ENCODE measurements at regions not wholly inside any gene's neighbourhood (a gene's known extent, or its start where the extent isn't known, plus 50 kb on each side); places are given as distances from the start of the nearest gene placed in this dataset.
"Not testable (repeated sequence)": the region's sequence is repeated elsewhere in the genome, so short reads cannot be mapped to it uniquely, and the experiment has no call there.

- DNase-seq: no peak
These were observed 166.9 kb upstream of the GRK3 start for GRCh38 chr22:25397616-25398015.

- DNase-seq: not testable (repeated sequence)
These were observed 165.8 kb upstream of the GRK3 start for GRCh38 chr22:25398591-25399062.

GRCh38 chr22:25399649-25400151, 164.8 kb upstream of the GRK3 start:
- no peak for DNase-seq

GRCh38 chr22:25402160-25402500, 162.3 kb upstream of the GRK3 start:
- no peak for DNase-seq

GRCh38 chr22:25402501-25403283, 161.8 kb upstream of the GRK3 start:
- no peak for DNase-seq

- DNase-seq: no peak
These were observed 161.1 kb upstream of the GRK3 start for GRCh38 chr22:25403284-25403810.

- no peak for DNase-seq
These were observed 160.5 kb upstream of the GRK3 start for GRCh38 chr22:25403811-25404471.

- no peak for DNase-seq
These were observed 159.9 kb upstream of the GRK3 start for GRCh38 chr22:25404556-25404927.

GRCh38 chr22:25404928-25405816, 159.3 kb upstream of the GRK3 start:
- no peak for DNase-seq

- DNase-seq: no peak
These were observed 158.5 kb upstream of the GRK3 start for GRCh38 chr22:25405841-25406509.

GRCh38 chr22:25406510-25407210, 157.8 kb upstream of the GRK3 start:
- DNase-seq: no peak

- DNase-seq: no peak
These were observed 157.1 kb upstream of the GRK3 start for GRCh38 chr22:25407226-25407858.

GRCh38 chr22:25407859-25408229, 156.6 kb upstream of the GRK3 start:
- no peak for DNase-seq

GRCh38 chr22:25409240-25409639, 155.2 kb upstream of the GRK3 start:
- DNase-seq: no peak

GRCh38 chr22:25410849-25411248, 153.6 kb upstream of the GRK3 start:
- no peak for DNase-seq

- DNase-seq: no peak
These were observed 150.9 kb upstream of the GRK3 start for GRCh38 chr22:25413620-25414019.

GRCh38 chr22:25415731-25416130, 148.7 kb upstream of the GRK3 start:
- not testable (repeated sequence) for DNase-seq

- not testable (repeated sequence) for DNase-seq
These were observed 146.6 kb upstream of the GRK3 start for GRCh38 chr22:25417826-25418225.

GRCh38 chr22:25419247-25420113, 145.0 kb upstream of the GRK3 start:
- DNase-seq: no peak

- DNase-seq: not testable (repeated sequence)
These were observed 144.4 kb upstream of the GRK3 start for GRCh38 chr22:25420114-25420441.
